ENCODE measurements at regions not wholly inside any gene's neighbourhood (a gene's known extent, or its start where the extent isn't known, plus 50 kb on each side); places are given as distances from the start of the nearest gene placed in this dataset.
"Not testable (repeated sequence)": the region's sequence is repeated elsewhere in the genome, so short reads cannot be mapped to it uniquely, and the experiment has no call there.

DNA sequence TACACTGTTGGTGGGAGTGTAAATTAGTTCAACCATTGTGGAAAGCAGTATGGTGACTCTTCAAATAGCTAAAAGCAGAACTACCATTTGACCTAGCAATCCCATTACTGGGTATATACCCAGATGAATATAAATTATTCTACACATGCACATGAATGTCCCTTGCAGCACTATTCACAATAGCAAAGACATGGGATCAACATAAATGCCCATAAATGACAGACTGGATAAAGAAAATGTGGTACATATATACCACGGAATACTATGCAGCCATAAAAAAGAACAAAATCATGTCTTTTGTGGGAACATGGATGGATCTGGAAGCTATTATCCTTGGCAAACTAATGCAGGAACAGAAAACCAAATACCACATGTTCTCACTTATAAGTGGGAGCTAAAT, 282.8 kb upstream of the TGFBR2 start:
- not testable (repeated sequence) for H3K9me3 ChIP-seq (ENCODE audit: insufficient read depth, low read depth, low read length); H3K9ac ChIP-seq (ENCODE audit: low read depth, low read length); H3K4me3 ChIP-seq (ENCODE audit: low read length); H3K4me1 ChIP-seq (ENCODE audit: insufficient read depth, low read length); H3K27ac ChIP-seq (ENCODE audit: low read length); H3K27me3 ChIP-seq (ENCODE audit: insufficient read depth, low read length); H3K36me3 ChIP-seq (ENCODE audit: insufficient read depth, low read depth, low read length)

DNA sequence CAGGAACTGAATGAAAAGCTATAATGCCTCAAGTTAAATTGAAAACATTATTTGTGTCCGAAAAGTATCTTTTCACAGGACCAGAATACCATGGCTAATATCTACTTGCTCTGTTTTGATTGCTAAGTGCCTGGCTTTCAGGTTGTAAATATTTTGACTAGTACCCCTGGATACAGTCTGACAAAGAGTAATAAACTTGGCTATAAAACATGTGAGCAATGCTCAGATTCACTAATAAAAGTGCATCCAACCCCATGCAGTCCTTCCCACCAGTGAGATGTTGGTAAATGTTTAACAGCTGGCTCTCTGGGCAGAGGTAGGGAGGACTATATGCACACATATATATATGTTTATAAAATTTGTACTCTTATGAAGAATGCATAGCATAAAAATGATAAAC, 281.8 kb upstream of the TGFBR2 start:
- Histone ChIP-seq H3K9me3 (ENCODE audit: insufficient read depth, low read depth, low read length) (no peaks in the 10 kb centered on the region), H3K27me3 (ENCODE audit: insufficient read depth, low read length) (no peaks in the 10 kb centered on the region), H3K36me3 (ENCODE audit: insufficient read depth, low read depth, low read length) (no peaks in the 10 kb centered on the region), H3K27ac (ENCODE audit: low read length) (no peak overlapping the region), H3K4me1 (ENCODE audit: insufficient read depth, low read length) (no peaks in the 10 kb centered on the region), H3K9ac (ENCODE audit: low read depth, low read length) (no peak overlapping the region), H3K4me3 (ENCODE audit: low read length) (no peak overlapping the region)

DNA sequence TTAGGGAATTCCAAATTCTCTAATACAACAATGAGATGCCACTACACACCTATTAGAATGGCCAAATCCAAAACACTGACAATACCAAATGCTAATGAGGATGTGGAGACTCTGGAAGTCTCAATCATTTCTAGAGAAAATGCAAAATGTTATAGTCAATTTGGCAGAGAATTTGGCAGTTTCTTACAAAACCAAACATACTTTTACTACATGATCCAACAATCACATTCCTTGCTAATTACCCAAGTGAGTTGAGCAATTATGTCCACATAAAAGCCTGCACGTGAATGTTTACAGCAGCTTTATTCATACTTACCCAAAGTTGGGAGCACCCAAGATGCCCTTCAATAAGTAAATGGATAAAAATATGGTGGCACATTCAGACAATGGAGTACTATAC, 278.4 kb upstream of the TGFBR2 start:
- not testable (repeated sequence) for H3K9ac ChIP-seq (ENCODE audit: low read depth, low read length); H3K4me3 ChIP-seq (ENCODE audit: low read length); H3K4me1 ChIP-seq (ENCODE audit: insufficient read depth, low read length); H3K27me3 ChIP-seq (ENCODE audit: insufficient read depth, low read length); H3K27ac ChIP-seq (ENCODE audit: low read length); H3K36me3 ChIP-seq (ENCODE audit: insufficient read depth, low read depth, low read length); H3K9me3 ChIP-seq (ENCODE audit: insufficient read depth, low read depth, low read length)

DNA sequence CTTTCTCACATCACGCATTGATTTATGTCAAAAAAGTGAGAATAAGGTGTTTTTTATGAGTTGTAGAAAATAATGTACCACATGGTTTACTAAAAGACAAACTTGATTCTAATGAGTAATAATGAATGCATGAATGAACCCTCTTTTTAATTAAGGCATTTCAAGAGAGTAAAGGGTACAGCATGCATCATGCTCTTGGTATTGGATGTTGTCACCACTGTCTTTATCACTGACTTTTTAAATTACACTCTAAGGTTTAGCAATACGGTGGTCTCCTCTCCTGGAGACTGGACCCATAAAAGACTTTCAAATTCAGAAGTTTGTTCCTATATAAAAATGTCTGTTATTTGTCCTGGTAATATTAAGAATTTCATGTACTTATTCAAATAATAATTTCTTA, 277.5 kb upstream of the TGFBR2 start:
- H3K27me3 ChIP-seq (ENCODE audit: insufficient read depth, low read length); H3K4me1 ChIP-seq (ENCODE audit: insufficient read depth, low read length); H3K36me3 ChIP-seq (ENCODE audit: insufficient read depth, low read depth, low read length); H3K27ac ChIP-seq (ENCODE audit: low read length); H3K4me3 ChIP-seq (ENCODE audit: low read length); H3K9me3 ChIP-seq (ENCODE audit: insufficient read depth, low read depth, low read length); H3K9ac ChIP-seq (ENCODE audit: low read depth, low read length): not testable (repeated sequence)

DNA sequence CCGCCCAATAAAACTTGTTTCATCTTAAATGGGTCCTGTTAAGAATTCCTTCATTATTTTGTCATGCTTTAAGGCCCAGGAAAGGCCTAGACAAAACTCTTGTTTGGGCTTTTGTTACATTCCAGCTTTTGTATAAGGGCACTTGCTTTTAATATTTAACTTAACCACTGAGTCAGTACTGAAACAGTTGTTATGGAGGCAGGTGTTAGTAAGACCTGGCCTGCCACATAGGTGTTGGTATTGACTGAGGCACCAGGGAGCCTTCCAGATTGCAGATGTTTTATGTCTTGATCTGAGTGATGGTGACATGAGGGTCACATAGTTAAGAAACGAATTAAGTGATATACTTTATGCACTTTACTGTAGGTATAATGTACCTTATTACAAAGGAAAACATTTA, 274.9 kb upstream of the TGFBR2 start:
- no peak overlapping the region for H3K27ac ChIP-seq (ENCODE audit: low read length)
- H3K9ac ChIP-seq (ENCODE audit: low read depth, low read length): no peak overlapping the region
- no peaks in the 10 kb centered on the region for H3K9me3 ChIP-seq (ENCODE audit: insufficient read depth, low read depth, low read length)
- H3K4me3 ChIP-seq (ENCODE audit: low read length): no peak overlapping the region
- no peaks in the 10 kb centered on the region for H3K4me1 ChIP-seq (ENCODE audit: insufficient read depth, low read length)
- H3K36me3 ChIP-seq (ENCODE audit: insufficient read depth, low read depth, low read length): no peaks in the 10 kb centered on the region
- H3K27me3 ChIP-seq (ENCODE audit: insufficient read depth, low read length): no peaks in the 10 kb centered on the region

DNA sequence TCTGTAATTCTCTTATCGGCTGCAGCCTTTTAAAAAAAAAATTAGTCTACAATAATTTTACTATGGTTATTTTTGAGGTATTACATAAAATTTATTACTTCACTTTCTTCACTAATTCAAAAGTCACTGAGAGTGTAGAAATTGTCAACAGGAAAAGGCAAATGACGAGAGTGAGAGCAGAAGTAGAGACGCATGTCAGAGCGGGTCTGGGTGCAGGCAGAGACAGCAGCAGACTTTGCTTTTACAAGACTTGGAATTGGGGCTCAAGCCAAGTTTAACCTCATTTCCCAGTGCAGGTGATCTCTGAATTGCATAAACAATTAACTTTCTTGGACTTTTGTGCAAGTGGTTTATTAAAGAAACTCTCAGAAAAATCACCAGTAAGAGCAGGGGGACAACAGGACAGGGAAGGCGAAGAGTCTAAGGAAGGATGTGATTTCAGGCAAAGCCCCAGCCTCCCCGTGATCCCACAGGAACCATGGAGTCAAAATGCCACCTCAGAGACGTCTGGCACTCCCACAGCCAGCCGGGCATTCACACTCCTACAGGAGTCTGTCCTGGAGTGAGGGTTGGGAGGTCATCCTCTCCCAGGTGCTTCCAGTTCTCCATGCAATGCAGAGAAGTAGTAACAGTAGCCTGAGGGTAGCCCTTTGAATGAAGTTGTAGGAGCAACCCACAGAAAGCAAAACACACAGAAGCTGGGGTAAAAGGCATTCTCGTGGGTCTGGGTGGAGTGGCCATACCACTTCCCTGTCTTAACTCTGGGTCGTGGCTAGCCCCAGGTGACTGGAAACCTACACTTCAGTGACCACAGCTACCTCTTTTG, 274.0 kb upstream of the TGFBR2 start:
- Histone ChIP-seq H3K4me3 (ENCODE audit: low read length) (no peak overlapping the region), H3K27ac (ENCODE audit: low read length) (no peak overlapping the region)

DNA sequence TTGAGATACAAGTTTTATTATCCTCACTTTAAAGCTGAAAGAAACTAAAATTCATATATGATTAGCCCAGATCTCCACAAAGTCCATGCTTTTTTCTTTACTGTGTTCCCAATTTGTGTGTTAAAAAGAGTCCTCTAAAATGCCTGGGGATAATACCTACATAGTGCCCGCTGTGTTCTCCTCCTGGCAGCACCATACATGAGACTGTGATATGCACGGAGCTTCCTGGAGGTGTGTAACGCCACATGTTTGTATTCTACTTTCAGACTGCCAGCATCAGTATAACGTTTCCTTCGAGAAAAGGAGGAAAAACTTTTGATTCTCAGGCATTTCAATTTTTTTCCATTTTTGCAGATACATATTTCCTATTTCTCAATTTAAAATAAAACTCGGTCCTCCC, 273.3 kb upstream of the TGFBR2 start:
- Histone ChIP-seq H3K27ac (ENCODE audit: low read length) (no peak overlapping the region), H3K4me3 (ENCODE audit: low read length) (no peak overlapping the region), H3K4me1 (ENCODE audit: insufficient read depth, low read length) (no peaks in the 10 kb centered on the region), H3K9ac (ENCODE audit: low read depth, low read length) (no peak overlapping the region), H3K9me3 (ENCODE audit: insufficient read depth, low read depth, low read length) (no peaks in the 10 kb centered on the region), H3K36me3 (ENCODE audit: insufficient read depth, low read depth, low read length) (no peaks in the 10 kb centered on the region), H3K27me3 (ENCODE audit: insufficient read depth, low read length) (no peaks in the 10 kb centered on the region)

More for the DNA sequence above, 274.0 kb upstream of the TGFBR2 start:
- Histone ChIP-seq H3K27me3 (ENCODE audit: insufficient read depth, low read length) (no peaks in the 10 kb centered on the region), H3K36me3 (ENCODE audit: insufficient read depth, low read depth, low read length) (no peaks in the 10 kb centered on the region), H3K9ac (ENCODE audit: low read depth, low read length) (no peak overlapping the region), H3K4me1 (ENCODE audit: insufficient read depth, low read length) (no peaks in the 10 kb centered on the region), H3K9me3 (ENCODE audit: insufficient read depth, low read depth, low read length) (no peaks in the 10 kb centered on the region)

DNA sequence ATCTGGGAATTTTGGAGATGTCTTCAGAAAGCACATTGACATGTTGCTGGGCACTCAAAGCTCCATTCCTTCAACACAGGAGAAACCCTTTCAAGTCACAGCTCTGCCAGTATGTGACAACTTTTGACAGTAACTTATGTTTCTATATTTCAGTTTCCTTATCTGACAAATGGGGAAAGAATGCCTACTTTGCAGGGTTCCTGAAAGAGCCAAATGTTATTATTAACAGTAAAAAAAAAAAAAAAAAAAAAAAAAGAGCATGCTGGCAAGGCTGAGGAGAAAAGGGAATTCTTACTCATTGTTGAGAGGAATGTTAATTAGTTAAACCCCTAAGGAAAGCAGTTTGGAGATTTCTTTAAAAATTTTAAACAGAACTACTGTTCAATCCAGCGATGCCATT, 272.5 kb upstream of the TGFBR2 start:
- H3K27me3 ChIP-seq (ENCODE audit: insufficient read depth, low read length): no peaks in the 10 kb centered on the region
- no peak overlapping the region for H3K27ac ChIP-seq (ENCODE audit: low read length)
- H3K9ac ChIP-seq (ENCODE audit: low read depth, low read length): no peak overlapping the region
- H3K4me3 ChIP-seq (ENCODE audit: low read length): no peak overlapping the region
- no peaks in the 10 kb centered on the region for H3K9me3 ChIP-seq (ENCODE audit: insufficient read depth, low read depth, low read length)
- H3K4me1 ChIP-seq (ENCODE audit: insufficient read depth, low read length): no peaks in the 10 kb centered on the region
- H3K36me3 ChIP-seq (ENCODE audit: insufficient read depth, low read depth, low read length): no peaks in the 10 kb centered on the region

DNA sequence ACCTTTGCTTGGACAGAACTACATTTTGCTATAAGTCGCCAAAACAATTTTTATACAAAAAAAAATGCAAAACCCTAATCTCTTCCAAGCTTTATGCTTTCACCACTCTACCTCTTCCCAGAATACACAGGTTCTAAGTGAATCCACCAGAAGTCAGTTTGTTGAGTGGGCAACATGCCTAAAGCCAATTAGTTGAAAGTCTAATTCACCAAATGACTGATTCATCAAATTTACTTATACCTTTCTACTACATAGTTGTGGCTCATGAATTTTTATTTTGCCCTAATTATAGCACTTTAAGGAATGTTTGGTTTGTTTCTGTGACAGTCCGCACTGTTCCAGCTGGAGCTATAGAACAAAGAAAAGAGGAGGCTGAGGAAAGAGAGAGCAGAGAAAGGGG, 265.9 kb upstream of the TGFBR2 start:
- Histone ChIP-seq H3K4me1 (ENCODE audit: insufficient read depth, low read length) (no peaks in the 10 kb centered on the region), H3K9ac (ENCODE audit: low read depth, low read length) (no peak overlapping the region), H3K27ac (ENCODE audit: low read length) (no peak overlapping the region), H3K27me3 (ENCODE audit: insufficient read depth, low read length) (no peaks in the 10 kb centered on the region), H3K36me3 (ENCODE audit: insufficient read depth, low read depth, low read length) (no peaks in the 10 kb centered on the region), H3K4me3 (ENCODE audit: low read length) (no peak overlapping the region), H3K9me3 (ENCODE audit: insufficient read depth, low read depth, low read length) (no peaks in the 10 kb centered on the region)

DNA sequence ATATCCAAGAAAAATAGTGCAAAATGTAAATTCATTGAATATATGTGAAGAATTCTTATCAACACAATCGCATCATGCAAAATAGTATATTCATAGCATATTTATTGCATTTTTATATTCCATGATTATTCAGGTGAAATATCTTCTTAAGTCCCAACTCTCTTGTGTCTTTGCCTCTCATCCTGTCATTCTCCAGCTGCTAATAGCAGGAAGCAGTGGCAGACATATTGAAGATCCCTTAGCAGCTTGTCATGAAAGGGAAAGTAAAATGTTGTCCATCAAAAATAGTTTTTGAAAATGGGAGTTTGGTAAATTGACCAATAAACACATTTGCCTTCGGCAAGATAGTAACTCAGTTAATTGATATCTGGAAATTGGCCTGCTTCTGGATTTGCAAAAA, 265.3 kb upstream of the TGFBR2 start:
- Histone ChIP-seq H3K4me1 (ENCODE audit: insufficient read depth, low read length) (no peaks in the 10 kb centered on the region), H3K9me3 (ENCODE audit: insufficient read depth, low read depth, low read length) (no peaks in the 10 kb centered on the region), H3K36me3 (ENCODE audit: insufficient read depth, low read depth, low read length) (no peaks in the 10 kb centered on the region), H3K27me3 (ENCODE audit: insufficient read depth, low read length) (no peaks in the 10 kb centered on the region), H3K4me3 (ENCODE audit: low read length) (no peak overlapping the region), H3K27ac (ENCODE audit: low read length) (no peak overlapping the region), H3K9ac (ENCODE audit: low read depth, low read length) (no peak overlapping the region)

DNA sequence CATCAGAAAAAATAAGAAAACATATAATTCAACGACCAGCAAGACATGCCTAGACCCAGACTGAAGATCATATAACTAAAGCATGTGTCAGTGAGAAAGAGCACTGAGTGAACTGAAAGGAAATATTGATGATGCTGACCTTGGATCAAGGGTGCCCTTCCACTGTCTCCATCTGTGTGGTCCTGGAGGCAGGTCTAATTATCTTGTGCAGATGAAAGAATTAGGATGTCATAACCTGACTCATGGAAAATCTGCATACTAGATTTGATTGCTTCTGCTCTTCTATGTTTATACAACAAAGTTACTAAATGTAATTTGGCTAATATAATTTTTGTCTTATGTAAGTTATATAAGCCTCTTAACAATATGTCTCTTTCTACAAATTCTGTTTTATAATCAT, 264.6 kb upstream of the TGFBR2 start:
- no peak overlapping the region for H3K9ac ChIP-seq (ENCODE audit: low read depth, low read length)
- no peaks in the 10 kb centered on the region for H3K9me3 ChIP-seq (ENCODE audit: insufficient read depth, low read depth, low read length)
- H3K27me3 ChIP-seq (ENCODE audit: insufficient read depth, low read length): no peaks in the 10 kb centered on the region
- no peak overlapping the region for H3K4me3 ChIP-seq (ENCODE audit: low read length)
- no peaks in the 10 kb centered on the region for H3K4me1 ChIP-seq (ENCODE audit: insufficient read depth, low read length)
- no peak overlapping the region for H3K27ac ChIP-seq (ENCODE audit: low read length)
- H3K36me3 ChIP-seq (ENCODE audit: insufficient read depth, low read depth, low read length): no peaks in the 10 kb centered on the region

DNA sequence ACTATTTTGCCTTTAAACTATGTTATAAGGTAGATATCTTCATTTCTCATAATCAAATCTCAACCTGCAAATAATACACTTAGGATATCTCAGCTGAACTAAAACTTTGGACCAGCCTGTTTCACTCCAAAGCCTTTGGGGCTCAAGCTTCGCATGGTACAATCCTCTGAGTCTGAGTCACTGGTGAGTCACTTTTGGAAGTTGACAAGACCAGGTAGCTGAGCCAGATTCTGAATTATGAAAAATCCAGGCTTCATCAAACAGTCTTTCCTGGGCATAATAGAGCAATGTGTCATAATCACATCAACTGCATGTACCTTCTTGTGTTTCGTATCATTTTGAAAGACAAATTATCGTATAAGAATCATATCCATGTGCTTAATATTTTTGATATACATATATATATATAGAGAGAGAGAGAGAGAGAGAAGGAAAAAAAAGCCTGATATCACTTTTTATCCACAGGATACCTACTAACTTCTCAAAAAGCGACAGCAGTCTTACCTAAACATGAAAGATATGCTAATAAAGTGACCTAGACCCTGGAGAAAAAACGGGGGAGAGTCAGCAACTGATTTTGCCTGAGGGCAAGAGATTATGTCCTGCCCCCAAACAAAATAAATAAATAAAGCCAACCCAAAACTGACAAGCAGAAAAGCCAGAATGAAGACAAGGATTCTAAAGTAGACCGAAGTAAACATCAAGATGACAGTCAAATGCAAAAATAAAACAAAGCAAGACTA, 263.9 kb upstream of the TGFBR2 start:
- Histone ChIP-seq H3K9me3 (ENCODE audit: insufficient read depth, low read depth, low read length) (no peaks in the 10 kb centered on the region), H3K36me3 (ENCODE audit: insufficient read depth, low read depth, low read length) (no peaks in the 10 kb centered on the region), H3K27ac (ENCODE audit: low read length) (no peak overlapping the region), H3K9ac (ENCODE audit: low read depth, low read length) (no peak overlapping the region), H3K27me3 (ENCODE audit: insufficient read depth, low read length) (no peaks in the 10 kb centered on the region), H3K4me3 (ENCODE audit: low read length) (no peak overlapping the region), H3K4me1 (ENCODE audit: insufficient read depth, low read length) (no peaks in the 10 kb centered on the region)
